ENCODE measurements at regions not wholly inside any gene's neighbourhood (a gene's known extent, or its start where the extent isn't known, plus 50 kb on each side); places are given as distances from the start of the nearest gene placed in this dataset.

DNA sequence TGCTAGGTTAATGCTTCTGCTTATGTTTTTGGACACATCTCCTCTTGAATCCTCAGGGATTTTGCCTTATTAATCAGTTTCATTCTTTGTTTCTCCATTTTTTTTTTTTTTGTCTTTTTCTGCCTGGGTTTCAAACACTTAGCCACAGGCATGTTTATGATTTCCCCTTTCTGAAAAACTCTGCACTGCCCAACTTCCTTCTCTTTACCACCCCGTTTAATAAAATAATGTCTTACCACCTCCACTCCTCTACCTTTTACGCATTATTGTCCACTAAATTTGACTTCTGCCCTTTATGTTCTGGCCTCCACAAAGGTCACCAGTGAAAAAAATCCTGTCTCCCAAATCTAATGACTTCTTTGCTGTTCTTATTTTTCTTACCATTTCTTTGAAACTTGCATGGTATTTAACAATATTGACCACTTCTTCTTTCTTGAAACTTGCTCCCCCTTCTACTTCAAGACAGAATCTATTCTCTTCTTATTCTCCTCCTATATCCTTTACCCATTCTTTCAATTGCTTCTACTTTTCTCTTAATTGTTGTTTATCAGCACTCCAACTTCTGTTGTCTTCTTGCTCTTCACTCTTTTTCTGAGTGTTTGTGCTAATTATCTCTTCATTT lies 150.3 kb downstream of the TNFSF18 start:
- TF ChIP-seq, protein P1, sequence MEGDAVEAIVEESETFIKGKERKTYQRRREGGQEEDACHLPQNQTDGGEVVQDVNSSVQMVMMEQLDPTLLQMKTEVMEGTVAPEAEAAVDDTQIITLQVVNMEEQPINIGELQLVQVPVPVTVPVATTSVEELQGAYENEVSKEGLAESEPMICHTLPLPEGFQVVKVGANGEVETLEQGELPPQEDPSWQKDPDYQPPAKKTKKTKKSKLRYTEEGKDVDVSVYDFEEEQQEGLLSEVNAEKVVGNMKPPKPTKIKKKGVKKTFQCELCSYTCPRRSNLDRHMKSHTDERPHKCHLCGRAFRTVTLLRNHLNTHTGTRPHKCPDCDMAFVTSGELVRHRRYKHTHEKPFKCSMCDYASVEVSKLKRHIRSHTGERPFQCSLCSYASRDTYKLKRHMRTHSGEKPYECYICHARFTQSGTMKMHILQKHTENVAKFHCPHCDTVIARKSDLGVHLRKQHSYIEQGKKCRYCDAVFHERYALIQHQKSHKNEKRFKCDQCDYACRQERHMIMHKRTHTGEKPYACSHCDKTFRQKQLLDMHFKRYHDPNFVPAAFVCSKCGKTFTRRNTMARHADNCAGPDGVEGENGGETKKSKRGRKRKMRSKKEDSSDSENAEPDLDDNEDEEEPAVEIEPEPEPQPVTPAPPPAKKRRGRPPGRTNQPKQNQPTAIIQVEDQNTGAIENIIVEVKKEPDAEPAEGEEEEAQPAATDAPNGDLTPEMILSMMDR (optimal IDR thresholded peaks at IDR 0.05 in 1 of 3, IDR thresholded peaks at IDR 0.05 in 1 of 3, conservative IDR thresholded peaks at IDR 0.05 in 1 of 3; ENCODE audit: extremely low read depth in 1 of 3, insufficient read depth in 2 of 3, low read length in 3 of 3), result no peak
- no peak for TF ChIP-seq EZH2 (IDR thresholded peaks at IDR 0.05; ENCODE audit: low read length)
